GM19395 (cell line): ENCODE measurements at regions not wholly inside any gene's neighbourhood (a gene's known extent, or its start where the extent isn't known, plus 50 kb on each side); places are given as distances from the start of the nearest gene placed in this dataset.
"Not testable (repeated sequence)": the region's sequence is repeated elsewhere in the genome, so short reads cannot be mapped to it uniquely, and the experiment has no call there.

Experiments used
- ATAC-seq: cut with Tn5 transposase; IDR thresholded peaks from one replicate; pipeline ENCODE4 v1.9.1; 2021; ENCODE audit warnings: mild to moderate bottlenecking, moderate library complexity; ENCODE audit not compliant: unreplicated experiment

DNA sequence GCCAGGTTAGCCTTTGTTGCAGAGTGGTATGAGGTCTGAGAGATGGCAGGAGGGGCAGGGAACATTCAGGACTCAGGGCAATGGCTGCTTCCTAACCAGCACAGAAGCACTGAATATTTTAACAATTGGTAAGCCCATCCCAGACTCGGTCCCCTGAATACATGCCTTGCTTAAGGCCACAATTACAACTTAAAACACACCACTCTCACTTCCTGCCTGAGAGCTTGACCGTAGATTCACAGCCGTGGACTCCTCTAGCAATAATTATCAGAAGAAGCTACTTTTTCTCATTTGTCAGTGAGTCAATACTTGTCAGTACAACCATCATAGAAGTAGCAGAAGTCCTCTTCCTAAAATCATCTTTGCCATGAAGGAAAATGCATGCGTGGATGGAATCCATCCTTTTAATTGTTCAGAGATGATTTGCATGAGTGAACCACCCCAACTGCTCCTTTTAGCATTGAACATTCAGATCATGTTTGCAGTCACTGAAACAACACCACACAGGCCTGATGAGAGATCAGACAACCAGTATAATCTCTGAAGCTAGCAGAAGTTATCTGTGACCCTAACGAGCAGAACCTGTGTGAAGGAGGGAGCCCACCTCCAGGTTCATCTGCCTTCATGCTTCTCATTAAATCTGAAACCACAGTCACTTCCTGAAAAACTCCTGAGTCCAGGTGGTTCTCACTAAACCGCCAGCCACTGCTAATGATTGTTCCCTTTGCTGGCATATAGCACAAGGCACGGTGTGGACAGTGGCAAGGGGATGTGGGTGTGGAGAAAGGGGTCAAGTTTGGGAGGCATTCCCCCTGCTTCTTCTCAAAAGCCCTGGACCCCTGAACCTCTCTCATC is 333.9 kb upstream of the CNR1 start:
- peak; percentile 88 for ATAC-seq

DNA sequence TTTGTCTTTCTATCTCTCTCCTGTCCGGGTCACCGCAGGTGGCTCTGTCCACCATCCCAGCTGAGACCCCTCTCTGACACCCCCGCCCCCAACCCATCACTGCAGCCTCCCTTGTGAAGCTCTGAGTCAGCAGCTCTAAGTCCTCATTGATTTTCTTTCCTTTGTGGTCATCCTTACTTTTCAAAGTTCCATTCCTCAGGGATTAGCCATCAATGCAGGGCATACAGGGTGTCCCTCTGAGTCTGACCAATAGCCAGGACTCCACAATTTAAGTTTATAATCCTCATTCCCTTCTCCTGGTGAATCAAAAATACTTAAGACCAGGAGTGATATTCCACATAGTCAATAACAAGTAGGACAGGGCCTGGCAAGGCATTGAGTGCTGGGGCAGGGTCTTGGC is 333.3 kb upstream of the CNR1 start:
- no peak for ATAC-seq

DNA sequence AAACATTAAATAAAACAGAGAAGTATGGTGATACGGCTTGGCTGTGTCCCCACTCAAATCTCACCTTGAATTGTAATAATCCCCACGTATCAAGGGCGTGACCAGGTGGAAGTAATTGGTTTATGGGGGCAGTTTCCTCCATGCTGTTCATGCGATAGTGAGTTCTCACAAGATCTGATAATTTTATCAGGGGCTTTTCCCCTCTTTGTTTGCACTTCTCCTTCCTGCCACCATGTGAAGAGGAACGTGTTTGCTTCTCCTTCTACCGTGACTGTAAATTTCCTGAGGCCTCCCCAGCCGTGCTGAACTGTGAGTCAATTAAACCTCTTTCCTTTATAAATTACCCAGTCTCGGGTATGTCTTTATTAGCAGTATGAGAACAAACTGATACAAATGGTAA is 331.3 kb upstream of the CNR1 start:
- ATAC-seq = not testable (repeated sequence)

DNA sequence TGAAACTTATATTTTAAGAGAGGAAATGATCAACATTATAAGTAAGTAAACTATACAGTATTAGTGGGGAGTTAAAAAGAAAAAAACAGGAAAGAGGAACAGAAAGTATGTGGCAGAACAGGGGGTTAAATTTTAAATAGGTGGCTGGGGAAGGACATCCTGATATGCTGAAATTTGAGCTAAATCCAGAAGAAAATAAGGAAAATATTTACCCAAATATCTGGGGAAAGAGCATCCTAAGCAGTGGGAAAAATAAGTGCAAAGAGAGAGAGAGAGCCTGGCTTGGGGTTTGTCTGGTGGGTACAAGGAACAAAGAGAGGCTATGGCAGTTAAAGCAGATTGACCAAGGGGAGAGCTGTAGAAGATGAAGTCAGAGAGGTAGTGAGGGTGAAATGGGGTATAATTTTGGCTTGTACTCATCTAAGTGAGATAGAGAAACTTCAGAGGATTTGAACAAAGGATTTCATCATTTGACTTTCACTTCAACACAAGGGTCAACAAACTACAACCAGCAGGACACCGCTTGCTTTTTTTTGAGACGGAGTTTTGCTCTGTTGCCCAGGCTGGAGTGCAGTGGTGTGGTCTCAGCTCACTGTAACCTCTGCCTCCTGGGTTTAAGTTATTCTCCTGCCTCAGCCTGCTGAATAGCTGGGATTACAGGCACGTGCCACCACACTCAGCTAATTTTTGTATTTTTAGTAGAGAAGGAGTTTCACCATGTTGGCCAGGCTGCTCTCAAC is 328.4 kb upstream of the CNR1 start:
- peak; percentile 70 for ATAC-seq

DNA sequence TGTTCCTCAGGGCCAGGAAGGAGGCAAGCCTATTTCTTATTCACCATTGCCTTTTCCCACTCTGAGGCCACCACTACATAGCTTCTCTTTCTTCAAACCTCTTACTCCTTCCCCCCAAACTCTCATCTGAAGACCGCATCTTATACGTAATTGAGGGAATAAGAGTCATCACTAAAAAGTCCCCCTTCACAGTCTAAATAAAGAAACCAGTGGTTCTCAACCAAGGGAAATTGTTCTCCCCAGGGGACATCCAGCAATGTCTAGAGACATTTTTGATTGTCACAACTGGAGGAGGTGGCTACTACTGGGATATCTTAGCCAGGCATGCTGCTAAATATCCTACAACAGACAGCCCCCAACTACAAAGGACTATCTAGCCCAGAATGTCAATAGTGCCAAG is 327.6 kb upstream of the CNR1 start:
- ATAC-seq = peak; percentile 35

DNA sequence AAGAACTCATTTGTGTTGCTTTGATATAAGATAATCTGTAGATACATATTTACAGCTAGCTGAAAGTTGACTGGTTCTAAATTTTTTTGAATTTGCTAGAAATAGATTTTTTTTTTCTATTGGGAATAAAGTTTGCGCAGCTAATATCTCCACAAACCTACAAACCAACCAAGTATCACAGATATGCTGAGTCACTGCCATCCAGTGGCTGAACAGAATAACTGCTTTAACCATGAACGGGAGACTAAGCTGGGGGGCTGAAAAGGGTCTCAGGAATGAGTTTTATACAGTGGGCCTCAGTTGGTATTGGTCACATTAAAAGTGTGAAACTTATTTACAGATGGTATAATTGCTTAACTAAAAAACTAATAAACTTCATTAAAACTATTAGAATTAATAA is 326.7 kb upstream of the CNR1 start:
- ATAC-seq = no peak

DNA sequence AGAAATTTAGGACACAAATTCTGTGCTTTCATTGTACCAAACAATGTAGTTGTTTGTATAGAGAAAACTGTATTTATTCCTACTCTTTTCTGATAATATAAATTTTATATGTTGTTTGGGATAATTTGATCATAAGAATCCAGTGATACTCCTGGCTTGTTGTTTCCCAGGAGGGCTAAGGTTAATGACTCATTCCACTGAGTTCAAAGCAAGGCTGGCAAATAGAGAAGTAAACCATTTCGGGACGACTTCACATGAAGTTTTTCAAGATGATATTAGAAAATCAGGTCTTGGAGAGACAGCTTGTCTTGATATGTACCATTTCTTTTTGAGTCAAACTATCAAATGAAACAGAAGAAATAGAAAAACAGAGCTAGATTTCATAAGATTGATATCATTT is 326.1 kb upstream of the CNR1 start:
- ATAC-seq = no peak

DNA sequence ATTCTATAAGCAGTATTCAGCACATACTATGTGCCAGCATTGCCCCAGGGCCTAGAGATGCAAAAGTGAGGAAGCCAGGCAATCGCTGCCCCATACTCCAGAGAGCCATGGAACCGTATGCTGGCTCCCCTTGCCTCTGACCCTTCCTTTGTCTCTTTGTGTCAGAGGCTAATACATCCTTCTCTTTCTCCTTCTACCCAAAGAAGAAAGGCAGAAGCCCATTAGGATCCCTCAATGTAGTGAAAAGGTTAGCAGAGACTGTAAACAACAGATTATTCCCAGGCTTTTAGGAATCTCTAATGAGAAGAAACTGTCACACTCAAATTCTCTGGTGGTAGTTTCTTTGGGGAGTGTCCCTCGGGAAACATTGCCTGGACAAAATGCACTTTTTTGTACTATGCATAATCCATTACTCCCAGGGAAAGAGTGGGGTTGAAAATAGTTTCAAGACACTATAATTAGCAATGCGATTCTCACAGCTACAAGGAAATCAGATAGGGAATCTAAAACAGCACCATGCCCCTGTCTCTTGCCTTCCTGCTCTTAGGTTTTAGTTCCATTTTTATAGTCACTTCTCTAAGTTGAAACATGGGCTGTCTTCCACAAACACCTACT is 325.2 kb upstream of the CNR1 start:
- no peak for ATAC-seq

DNA sequence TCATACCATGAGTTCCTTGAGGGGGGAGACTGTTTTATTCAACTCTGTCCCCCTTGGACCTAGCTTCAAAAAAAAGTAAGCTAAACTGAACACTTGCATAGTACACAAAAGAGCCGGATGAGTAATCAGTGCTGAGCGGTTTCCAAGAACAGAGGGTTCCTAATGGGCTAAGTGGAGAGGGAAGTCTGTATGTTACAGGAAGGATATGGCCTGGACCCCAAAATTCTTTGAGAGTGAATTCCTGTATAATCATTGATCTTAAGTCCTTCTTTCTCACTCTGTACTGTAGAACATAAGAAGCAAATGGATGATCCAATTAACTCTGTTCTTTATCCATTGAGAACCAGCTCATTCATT is 324.7 kb upstream of the CNR1 start:
- no peak for ATAC-seq

DNA sequence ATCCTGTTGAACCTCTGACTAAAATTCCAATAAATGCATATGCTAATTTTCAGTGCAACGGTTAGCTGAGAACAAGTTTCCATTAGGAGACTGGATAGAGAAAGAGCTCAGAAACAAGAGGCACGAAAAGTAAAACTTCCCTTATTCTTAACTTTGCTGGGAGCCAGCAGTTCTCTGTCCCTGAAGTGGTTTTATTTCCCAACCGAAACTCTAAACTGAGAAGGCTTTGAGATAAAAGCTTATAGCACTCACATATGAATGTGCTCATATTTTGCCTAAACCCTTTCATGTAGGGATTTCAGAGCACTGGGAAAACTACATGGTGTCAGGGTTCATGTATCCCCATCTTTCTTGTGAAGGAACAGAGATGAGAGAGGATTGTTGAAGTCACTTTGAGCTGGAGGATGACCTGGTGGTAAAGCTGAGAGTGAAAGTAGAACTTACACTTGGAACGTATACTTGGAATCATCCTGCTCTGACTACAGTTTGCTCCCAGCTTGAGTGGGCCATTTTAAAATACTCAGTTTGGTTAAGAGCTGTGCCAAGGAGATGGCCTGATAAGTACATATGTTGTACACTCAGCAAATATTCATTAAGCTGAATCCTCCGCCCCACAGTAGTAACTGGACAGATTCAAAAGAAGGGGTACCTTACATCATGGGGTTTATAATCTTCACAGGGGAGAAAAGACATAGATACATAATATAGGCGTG is 324.2 kb upstream of the CNR1 start:
- no peak for ATAC-seq

DNA sequence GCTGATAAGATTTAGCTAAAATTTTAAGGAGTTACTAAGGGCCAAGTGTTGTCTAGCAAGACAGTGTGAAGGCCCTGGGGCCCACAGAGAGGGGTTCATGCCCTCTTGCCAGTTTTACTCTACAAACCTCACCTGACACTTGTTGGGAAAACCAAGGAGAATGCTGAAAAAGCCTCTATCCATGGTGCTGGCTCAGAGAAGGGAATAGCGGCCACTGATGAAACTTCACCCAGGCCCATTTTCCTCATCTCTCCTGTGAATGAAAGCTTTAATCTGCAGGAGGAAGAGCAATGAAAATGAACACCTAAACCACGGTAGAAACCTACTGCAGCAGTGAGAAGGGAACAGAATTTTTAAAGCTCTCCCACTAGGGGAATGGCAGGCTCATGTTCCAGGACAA is 317.3 kb upstream of the CNR1 start:
- no peak for ATAC-seq

DNA sequence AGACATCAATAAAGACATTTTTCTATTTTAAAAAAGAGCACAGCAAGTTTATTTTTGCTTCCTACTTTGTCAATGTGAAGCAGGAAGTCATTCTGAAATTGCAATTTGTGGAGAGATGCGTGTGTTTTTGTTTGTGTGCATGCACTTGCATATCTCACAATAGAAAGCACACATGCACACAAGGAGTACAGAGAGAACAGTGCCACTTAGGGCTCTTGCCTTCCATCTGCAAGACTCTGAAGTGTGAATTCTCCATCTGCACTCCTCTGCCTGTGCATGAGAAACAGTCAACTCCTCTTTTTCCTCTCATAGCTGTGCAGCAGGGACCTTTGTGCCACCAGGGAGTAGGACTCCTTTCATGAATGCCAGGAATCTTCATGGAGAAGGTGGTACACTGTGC is 316.3 kb upstream of the CNR1 start:
- ATAC-seq = no peak

DNA sequence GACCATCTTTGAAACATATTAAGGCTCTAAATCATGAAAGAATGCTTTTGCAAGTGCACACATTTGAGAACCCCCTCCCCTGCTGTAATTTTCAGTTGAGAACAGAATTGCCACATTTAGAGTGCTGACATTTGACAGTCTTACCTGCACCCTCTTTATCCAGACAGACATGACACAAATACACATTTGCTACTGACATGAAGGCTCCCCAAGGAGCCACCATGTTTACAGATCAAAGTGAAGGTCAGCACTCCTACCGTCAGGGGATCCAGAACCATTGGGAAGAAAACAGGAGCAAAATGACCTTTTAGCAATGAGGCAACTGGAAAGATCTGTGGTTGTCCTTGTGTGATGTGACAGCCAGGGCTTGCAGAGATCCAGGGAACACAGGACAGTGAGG is 315.4 kb upstream of the CNR1 start:
- ATAC-seq = no peak

DNA sequence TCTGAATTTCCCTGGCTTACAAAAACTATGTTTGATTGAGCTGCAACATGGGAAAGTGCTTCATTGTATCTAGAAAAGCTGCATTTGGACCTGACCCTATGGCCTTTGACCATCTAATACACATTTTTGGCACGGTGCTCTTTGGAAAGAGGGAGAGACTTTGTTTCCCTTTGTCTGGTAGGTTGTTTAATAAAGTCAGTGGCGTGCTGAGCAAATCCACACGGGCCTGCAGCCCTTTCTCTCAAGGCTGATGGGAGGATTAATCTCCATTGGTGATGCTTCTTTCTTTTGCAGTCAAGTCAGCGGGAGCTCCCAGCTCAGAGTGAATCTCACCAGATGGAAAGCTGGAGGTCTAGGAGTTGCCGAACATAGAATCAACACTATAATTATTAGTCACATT is 314.7 kb upstream of the CNR1 start:
- no peak for ATAC-seq

DNA sequence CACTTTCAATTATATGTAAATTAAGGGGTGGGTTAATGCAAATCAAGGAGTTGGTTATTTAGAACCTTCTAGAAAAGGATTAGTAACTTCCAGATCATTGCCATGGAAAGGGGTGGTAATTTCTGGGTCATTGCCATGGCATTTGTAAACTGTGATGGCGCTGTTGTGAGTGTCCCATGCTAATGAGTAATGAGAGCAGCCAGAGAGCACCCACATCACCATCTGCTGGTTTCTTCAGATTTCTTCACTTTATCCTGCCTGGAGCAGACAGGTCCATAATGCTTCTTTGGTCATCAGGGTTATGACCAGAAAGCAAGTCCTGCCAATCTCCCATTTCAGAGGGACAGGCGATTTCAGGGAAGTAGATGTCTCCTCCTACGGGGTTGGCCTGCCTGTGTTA is 311.3 kb upstream of the CNR1 start:
- ATAC-seq = no peak

DNA sequence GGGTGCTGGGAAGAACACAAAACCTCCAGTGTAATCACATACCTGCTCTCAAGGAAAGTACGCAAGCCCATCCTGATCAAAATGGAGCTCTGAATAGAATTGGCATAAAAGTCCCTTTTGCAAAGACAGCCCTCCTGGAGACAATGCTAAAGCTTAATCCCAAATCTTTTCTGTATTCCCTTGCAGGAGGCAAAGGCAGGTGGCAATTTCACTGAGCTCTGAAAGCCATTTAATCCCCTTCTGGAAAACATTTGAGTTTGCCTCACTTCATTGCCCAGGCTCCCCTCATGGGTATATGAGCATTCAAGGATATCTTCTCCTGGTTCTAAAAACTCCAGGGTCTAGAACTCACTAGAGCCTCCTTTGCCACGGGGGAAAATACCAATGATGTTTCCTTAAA is 310.2 kb upstream of the CNR1 start:
- no peak for ATAC-seq

DNA sequence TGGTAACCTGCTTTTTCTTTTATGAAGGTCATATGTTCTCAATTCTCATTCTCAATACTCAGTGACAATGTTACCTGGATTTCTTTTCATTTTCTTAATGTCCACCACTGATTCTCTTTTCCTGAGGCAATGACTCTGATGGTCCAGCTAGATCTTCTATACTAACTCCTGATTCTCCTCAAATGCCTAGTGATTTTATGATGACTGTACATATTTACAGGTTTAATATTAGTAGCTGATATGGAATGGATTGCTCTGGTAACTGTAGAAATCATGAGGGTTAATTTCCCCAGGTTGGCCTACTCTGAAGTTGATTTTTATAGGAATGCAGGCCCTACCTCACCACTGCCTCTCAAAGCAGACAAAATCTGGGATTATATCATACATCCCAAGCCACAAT is 308.6 kb upstream of the CNR1 start:
- no peak for ATAC-seq

DNA sequence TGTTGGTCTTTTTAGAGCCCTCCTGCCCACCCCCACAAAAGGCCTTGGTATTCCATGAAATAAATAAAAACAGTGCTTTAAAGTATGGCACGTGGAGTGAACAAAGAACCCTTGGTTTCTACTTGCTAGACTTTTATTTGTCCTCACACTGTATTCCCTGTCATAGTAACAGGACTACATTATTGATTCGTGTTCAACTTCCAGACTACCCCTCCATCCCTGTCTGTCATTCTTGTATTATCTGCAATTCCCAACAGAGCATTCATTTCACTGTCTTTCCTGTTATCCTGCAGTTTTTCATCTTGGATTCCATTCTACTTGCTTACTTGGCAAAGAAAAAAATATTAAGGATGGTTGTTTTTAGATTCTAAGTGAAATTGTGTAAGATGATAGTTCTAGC is 307.4 kb upstream of the CNR1 start:
- ATAC-seq = no peak

DNA sequence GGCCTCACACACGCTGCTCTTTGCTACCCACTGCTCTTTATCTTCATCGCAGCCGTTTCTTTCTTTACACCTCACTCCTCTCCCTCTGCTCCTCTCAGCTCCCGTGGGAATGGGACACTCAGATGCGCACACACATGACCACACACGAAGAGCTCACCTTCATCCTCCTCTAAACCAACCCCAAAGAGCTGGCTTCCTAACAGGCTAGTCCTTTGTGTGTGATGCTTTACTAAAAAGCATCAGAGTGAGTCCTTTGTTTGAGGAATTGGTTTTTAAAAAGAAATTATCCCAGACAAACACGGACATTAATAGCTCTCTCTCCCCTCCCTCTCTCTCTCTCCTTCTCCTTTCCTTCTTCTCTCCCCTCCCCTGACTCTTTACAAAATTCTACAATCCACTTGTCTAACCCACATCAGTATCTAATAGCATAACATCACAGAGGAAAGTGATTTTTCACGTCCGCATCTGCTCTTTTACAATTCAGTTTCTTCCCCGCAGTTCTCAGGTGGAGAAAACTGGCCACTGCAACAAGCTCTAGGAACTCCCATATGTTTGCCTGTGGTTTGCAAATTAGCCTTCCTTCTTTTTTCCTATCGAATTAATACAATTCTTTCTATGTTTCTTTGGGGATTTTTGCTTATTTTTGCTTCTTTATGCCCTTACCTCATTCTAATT is 306.8 kb upstream of the CNR1 start:
- no peak for ATAC-seq

DNA sequence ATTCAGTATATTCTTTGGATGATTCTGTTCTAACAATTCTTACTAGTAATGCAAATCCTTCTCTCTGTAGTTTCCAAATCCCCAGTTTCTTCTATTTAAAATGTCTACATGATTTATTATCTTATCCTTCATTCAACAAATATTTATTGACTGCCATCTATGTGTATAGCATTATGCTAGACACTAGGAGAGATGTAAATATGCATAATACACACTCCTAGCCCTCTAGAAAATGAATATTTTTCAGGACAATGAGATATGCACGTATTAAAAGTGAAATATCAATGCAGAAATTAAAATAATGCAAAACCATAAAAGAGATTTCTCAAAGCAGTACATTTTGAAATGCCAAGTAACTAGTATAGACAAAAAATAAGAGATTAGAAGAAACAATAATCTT is 293.5 kb upstream of the CNR1 start:
- no peak for ATAC-seq

DNA sequence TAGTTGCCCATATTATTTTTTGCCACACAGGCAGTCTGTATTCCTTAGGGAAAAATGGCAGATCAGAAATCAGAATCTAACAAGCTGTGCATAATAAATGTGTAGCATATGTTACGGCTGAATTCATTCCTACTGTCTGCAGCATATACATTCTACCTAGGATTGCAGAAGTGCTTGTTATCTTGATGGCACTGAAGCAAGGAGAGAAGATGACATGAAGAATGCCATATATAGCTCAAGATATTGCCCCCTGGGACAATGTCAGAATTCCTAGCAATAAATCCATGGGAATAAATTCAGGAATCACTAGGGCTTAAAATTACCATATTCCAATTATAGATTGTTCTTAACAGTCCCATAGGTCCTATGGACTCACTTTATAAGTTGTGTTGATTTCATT is 293.0 kb upstream of the CNR1 start:
- no peak for ATAC-seq
